Upper lobe of left lung (tissue), 6 donors: ENCODE measurements at regions not wholly inside any gene's neighbourhood (a gene's known extent, or its start where the extent isn't known, plus 50 kb on each side); places are given as distances from the start of the nearest gene placed in this dataset.

Source experiments
- ATAC-seq, 2 donors: fragments of 200-7000 bp; cut with Tn5 transposase; one replicate each; pipeline ENCODE4 v1.9.1; 2022; ENCODE audit warnings: mild to moderate bottlenecking in 2 of 2, moderate library complexity in 2 of 2; ENCODE audit not compliant: low FRiP score in 2 of 2
- DNase-seq, 2 donors: peaks; one replicate each; pipeline ENCODE4 v3.0.0-alpha.2; 2019 to 2020
- H3K27ac ChIP-seq, 4 donors: fragments of 200-600 bp; sonication (generic); one replicate each; pipeline ENCODE4 v1.5.1; 2016 to 2019
- H3K27me3 ChIP-seq, 4 donors: fragments of 200-600 bp; sonication (generic); one replicate each; pipeline ENCODE4 v1.5.1; 2017 to 2019
- H3K36me3 ChIP-seq, 4 donors: fragments of 200-600 bp; sonication (generic); one replicate each; pipeline ENCODE4 v1.5.1; 2016 to 2019
- H3K4me1 ChIP-seq, 4 donors: fragments of 200-600 bp; sonication (generic); one replicate each; pipeline ENCODE4 v1.5.1; 2018 to 2019
- H3K4me3 ChIP-seq, 4 donors: fragments of 200-600 bp; sonication (generic); one replicate each; pipeline ENCODE4 v1.5.1; 2017 to 2019; ENCODE audit warnings: mild to moderate bottlenecking in 2 of 4, moderate library complexity in 1 of 4
- H3K9me3 ChIP-seq, 4 donors: fragments of 200-600 bp; sonication (generic); one replicate each; pipeline ENCODE4 v1.5.1; 2018 to 2019
- EP300 ChIP-seq, 4 donors: sonication (generic); formaldehyde crosslinking; IDR thresholded peaks; one replicate each; pipeline ENCODE4 v1.5.1; 2017; ENCODE audit warnings: antibody characterized with exemption in 4 of 4, control low read depth in 2 of 4
- POLR2A ChIP-seq, 4 donors: fragments of 450-650 bp; IDR thresholded peaks; one replicate each; pipeline ENCODE4 v1.5.1; 2016 to 2017; ENCODE audit warnings: antibody characterized with exemption in 4 of 4, mild to moderate bottlenecking in 2 of 4
- POLR2AphosphoS5 ChIP-seq, 2 donors: sonication (generic); formaldehyde crosslinking; IDR thresholded peaks; one replicate each; pipeline ENCODE4 v1.5.1; 2017; ENCODE audit warnings: antibody characterized with exemption in 2 of 2
- WGBS, 2 donors: methylation state at CpG; one replicate each; pipeline ENCODE4 v1.1.5; 2017 to 2018; 5-methylcytosine and 5-hydroxymethylcytosine counted together
- TF ChIP-seq, protein P1 (sequence below), 6 experiments: fragments of 450-650 bp in 4 of 6; fragments of 200-600 bp in 2 of 6; sonication (generic) in 2 of 6; IDR thresholded peaks; one replicate each; pipeline ENCODE4 v1.5.1; 2016 to 2019; ENCODE audit warnings: antibody characterized with exemption in 6 of 6
- donor health status: DM: no; HTN: no; CAD: no; lungs with moderate emphysema.
- donor health status: DM: no; HTN: yes; CAD: no; lungs with severe emphysema.

DNA sequence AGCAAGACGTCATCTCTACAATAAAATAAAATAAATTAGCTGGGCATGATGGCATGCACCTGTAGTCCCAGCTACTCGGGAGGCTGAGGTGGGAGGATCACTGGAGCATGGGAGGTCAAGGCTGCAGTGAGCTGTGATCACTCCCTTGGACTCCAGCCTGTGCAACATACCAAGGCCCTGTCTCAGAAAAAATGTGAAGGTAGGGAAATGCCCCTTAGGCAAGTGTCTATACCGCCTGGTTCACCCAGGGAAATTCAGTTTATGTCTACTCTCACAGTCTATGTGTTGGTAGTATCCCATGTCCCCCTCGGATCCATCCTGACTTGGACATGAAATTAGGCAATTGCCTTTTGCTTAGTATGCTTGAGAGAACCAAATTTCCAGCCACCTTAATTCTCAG lies 88.4 kb upstream of the TMEM132C start:
- no peak for ATAC-seq
- H3K4me1 ChIP-seq, result no peaks in the 10 kb centered on the region
- 69 to 80% methylated on average over 4 of the region's 4 CpGs for WGBS, 2 donors
- no peaks in the 10 kb centered on the region for H3K9me3 ChIP-seq
- H3K4me3 ChIP-seq, result no peak overlapping the region
- H3K27me3 ChIP-seq, result no peaks in the 10 kb centered on the region
- TF ChIP-seq, protein P1, sequence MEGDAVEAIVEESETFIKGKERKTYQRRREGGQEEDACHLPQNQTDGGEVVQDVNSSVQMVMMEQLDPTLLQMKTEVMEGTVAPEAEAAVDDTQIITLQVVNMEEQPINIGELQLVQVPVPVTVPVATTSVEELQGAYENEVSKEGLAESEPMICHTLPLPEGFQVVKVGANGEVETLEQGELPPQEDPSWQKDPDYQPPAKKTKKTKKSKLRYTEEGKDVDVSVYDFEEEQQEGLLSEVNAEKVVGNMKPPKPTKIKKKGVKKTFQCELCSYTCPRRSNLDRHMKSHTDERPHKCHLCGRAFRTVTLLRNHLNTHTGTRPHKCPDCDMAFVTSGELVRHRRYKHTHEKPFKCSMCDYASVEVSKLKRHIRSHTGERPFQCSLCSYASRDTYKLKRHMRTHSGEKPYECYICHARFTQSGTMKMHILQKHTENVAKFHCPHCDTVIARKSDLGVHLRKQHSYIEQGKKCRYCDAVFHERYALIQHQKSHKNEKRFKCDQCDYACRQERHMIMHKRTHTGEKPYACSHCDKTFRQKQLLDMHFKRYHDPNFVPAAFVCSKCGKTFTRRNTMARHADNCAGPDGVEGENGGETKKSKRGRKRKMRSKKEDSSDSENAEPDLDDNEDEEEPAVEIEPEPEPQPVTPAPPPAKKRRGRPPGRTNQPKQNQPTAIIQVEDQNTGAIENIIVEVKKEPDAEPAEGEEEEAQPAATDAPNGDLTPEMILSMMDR (IDR thresholded peaks at IDR 0.05), result no peak
- no peak for TF ChIP-seq POLR2A (IDR thresholded peaks at IDR 0.05)
- no peak for TF ChIP-seq EP300 (IDR thresholded peaks at IDR 0.05)
- no peak for TF ChIP-seq POLR2AphosphoS5 (IDR thresholded peaks at IDR 0.05)
- no peaks in the 10 kb centered on the region for H3K36me3 ChIP-seq
- no peak for DNase-seq
- no peak overlapping the region for H3K27ac ChIP-seq

- no peaks in the 10 kb centered on the region for H3K9me3 ChIP-seq
- 71 to 80% methylated on average over 3 of the region's 3 CpGs for WGBS, 2 donors
- no peaks in the 10 kb centered on the region for H3K27me3 ChIP-seq
- H3K27ac ChIP-seq, result no peak overlapping the region
- H3K4me1 ChIP-seq, result no peaks in the 10 kb centered on the region
- no peak overlapping the region for H3K4me3 ChIP-seq
- DNase-seq (no peak), ATAC-seq (no peak)
- no peaks in the 10 kb centered on the region for H3K36me3 ChIP-seq
- no peak for TF ChIP-seq POLR2A (IDR thresholded peaks at IDR 0.05)
- TF ChIP-seq EP300 (IDR thresholded peaks at IDR 0.05), result no peak
- TF ChIP-seq, protein P1 (IDR thresholded peaks at IDR 0.05), result no peak
- no peak for TF ChIP-seq POLR2AphosphoS5 (IDR thresholded peaks at IDR 0.05)
These were observed 88.0 kb upstream of the TMEM132C start for GRCh38 chr12:128178966-128179365.

DNA sequence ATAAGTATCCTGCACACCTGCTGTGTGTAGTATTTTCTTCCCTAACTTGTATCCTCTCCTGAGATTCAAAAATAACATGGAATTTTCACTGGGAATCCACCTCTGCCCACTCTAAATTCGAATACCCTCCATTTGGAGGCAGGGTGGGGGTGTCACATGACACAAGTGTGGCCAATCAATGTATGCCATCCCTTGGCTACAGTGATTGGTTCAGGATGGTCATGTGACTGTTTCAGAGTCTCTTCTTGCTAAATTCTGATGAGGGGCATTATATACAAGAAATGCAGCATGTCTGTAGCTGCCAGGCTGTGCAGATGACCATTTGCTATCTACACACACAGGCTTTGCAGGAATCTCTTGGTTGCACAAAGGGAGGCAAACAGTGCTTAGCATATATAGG lies 86.8 kb upstream of the TMEM132C start:
- no peak for TF ChIP-seq EP300 (IDR thresholded peaks at IDR 0.05)
- no peak for TF ChIP-seq POLR2A (IDR thresholded peaks at IDR 0.05)
- TF ChIP-seq POLR2AphosphoS5 (IDR thresholded peaks at IDR 0.05), result no peak
- TF ChIP-seq, protein P1 (IDR thresholded peaks at IDR 0.05), result no peak
- H3K4me3 ChIP-seq, result no peak overlapping the region
- DNase-seq (no peak), ATAC-seq (no peak)
- no peaks in the 10 kb centered on the region for H3K36me3 ChIP-seq
- H3K9me3 ChIP-seq, result no peaks in the 10 kb centered on the region
- WGBS, 2 donors, result 48 to 53% methylated on average over 1 of the region's 1 CpG
- H3K4me1 ChIP-seq, result no peaks in the 10 kb centered on the region
- no peak overlapping the region for H3K27ac ChIP-seq
- no peaks in the 10 kb centered on the region for H3K27me3 ChIP-seq

DNA sequence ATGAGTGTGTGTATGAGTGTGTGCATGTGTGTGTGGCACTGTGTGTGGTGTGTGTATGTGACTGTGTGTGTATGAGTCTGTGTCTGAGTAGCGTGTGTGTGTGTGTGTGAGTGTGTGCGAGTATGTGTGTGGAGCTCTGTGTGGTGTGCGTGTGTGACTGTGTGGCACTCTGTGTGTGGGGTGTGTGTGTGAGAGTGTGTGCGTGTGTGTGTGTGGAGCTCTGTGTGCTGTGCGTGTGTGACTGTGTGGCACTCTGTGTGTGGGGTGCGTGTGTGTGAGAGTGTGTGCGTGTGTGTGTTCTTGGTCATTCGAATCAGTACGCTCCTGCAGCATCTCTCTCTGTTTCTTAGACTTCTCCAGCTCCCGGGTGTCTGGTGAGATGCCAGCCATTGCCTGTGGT lies 76.9 kb upstream of the TMEM132C start:
- Histone ChIP-seq H3K36me3 (no peaks in the 10 kb centered on the region), H3K27me3 (no peaks in the 10 kb centered on the region), H3K4me1 (no peaks in the 10 kb centered on the region), H3K9me3 (no peaks in the 10 kb centered on the region), H3K4me3 (no peak overlapping the region), H3K27ac (no peak overlapping the region)
- no peak for DNase-seq
- 83 to 95% methylated on average over 9 to 10 of the region's 10 CpGs for WGBS, 2 donors
- peak in 1 of 2 donors; percentile 34 for ATAC-seq
- TF ChIP-seq EP300 (IDR thresholded peaks at IDR 0.05), result no peak
- TF ChIP-seq, protein P1 (IDR thresholded peaks at IDR 0.05), result no peak
- TF ChIP-seq POLR2AphosphoS5 (IDR thresholded peaks at IDR 0.05), result no peak
- TF ChIP-seq POLR2A (IDR thresholded peaks at IDR 0.05), result no peak

DNA sequence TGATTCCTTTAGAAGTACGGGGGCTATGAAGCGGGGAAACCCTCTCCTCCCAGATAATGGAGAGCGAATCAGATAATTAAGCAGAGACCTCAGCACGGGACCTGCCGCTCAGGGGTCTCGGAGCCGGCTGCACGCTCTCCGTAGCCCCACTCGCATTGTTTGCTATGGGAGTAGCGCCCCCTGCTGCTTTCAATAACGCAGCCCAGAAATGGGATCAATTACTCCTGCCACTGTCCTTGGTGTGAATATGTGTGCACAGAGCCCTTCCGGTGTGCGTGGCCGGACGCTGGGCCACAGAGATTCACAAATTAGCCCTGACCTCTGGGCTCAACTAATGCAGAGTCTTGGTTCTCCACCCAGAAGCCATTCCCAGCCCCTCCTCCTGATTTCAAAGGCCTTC lies 76.4 kb upstream of the TMEM132C start:
- Histone ChIP-seq H3K36me3 (no peaks in the 10 kb centered on the region), H3K4me3 (no peak overlapping the region), H3K9me3 (no peaks in the 10 kb centered on the region), H3K27me3 (no peaks in the 10 kb centered on the region), H3K4me1 (no peaks in the 10 kb centered on the region), H3K27ac (no peak overlapping the region)
- ATAC-seq, result peak in 1 of 2 donors; percentile 69
- DNase-seq, result no peak
- TF ChIP-seq POLR2A (IDR thresholded peaks at IDR 0.05) (no peak), POLR2AphosphoS5 (IDR thresholded peaks at IDR 0.05) (no peak), EP300 (IDR thresholded peaks at IDR 0.05) (no peak)
- TF ChIP-seq, protein P1 (IDR thresholded peaks at IDR 0.05), result peak in 1 of 6 experiments; percentile 9
- 13 to 16% methylated on average over 10 to 16 of the region's 16 CpGs for WGBS, 2 donors
